Daoy (cell line): ENCODE measurements at regions not wholly inside any gene's neighbourhood (a gene's known extent, or its start where the extent isn't known, plus 50 kb on each side); places are given as distances from the start of the nearest gene placed in this dataset.

Source experiments
- DNase-seq: peaks from one replicate; pipeline ENCODE4 v3.0.0-alpha.2; 2015; ENCODE audit warnings: low read depth

GRCh38 chr3:59580996-59581395 lies 531.2 kb upstream of the CFAP20DC start:
- no peak for DNase-seq

- no peak for DNase-seq
These were observed 530.7 kb upstream of the CFAP20DC start for GRCh38 chr3:59580499-59580898.

GRCh38 chr3:59578129-59578528 lies 528.3 kb upstream of the CFAP20DC start:
- no peak for DNase-seq

DNA sequence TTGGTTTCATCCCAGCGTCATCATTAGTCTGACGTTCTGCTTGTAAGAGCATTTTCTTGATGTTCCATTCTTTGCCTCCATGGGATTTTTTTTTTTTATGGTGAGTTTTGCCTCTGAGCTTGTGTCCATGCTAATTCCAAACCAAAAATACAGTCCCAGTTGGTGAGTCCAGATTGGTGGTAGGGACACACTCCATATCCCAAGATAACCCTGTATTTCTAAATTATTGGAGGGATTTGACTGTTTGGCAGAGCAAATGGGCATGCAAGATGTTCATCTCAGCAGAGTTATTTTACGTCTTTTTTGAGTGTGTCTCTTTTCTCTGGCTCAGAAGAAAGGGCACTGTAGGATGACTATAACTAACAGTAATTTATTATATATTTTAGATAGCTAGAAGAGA lies 526.8 kb upstream of the CFAP20DC start:
- no peak for DNase-seq

DNA sequence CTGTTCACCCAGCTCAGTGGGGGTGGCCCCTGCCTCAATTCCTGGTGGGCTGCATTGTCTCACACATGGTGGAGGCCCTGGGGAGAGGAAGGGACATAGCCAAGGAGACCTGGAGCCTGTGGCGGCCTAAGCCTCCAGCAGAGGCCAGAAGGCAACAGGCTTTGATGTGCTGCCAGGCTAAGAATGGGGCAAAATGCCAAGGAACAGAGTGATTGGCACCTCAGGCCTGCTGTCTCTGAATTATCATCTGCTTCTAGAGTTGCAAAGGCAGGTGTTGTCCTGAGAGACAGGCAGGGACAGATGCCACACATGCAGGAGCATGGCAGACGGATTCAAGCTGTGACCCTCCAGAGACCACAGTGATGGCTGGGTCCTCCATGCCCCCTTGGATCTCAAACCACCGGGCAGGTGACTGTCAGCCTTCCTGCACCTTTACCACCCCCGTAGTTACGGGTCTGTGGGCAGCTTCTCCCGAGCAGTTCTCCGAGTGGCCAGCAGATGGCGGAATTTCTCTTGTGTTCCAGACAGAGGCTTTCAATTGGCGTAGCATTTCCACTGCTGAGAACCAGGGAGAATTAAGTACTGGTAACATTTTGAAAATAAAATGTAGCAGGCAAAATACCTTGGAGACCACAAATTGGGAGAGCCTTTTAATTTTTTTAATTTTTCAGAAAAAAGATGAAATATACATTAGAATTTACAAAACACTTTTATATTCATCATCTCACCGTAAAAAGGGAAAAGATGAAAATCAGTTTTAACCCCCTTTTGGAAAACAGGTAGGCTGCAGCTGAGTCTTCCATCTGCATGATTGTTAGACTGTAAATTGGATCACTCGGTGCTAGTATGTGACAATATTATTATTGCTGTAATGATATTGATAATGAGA lies 525.5 kb upstream of the CFAP20DC start:
- DNase-seq = peak; percentile 44

- no peak for DNase-seq
These were observed 524.1 kb upstream of the CFAP20DC start for GRCh38 chr3:59573911-59574310.

GRCh38 chr3:59572106-59572505 lies 522.3 kb upstream of the CFAP20DC start:
- no peak for DNase-seq

- DNase-seq = no peak
These were observed 521.0 kb upstream of the CFAP20DC start for GRCh38 chr3:59570806-59571205.

- DNase-seq = no peak
These were observed 517.8 kb upstream of the CFAP20DC start for GRCh38 chr3:59567661-59568060.

DNA sequence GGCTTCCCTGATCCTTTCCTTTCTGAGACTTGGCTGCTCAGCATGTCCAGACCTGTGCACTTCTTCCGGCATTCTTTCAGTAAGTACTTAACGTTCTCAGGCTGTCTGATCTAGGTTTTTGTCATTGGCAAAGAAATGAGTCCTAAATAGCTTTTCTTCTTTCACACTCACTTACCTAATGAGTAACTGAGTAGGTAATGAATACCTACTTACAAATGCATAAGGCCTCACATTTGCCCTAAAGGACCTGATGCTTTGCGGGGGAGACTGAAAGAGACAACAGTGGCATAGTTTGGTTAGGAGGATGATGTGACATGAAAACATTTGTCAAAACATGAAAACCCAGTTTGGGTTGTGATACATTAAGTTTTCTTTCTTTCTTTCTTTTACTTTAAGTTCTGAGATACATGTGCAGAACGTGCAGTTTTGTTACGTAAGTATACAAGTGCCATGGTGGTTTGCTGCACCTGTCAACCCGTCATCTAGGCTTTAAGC lies 516.7 kb upstream of the CFAP20DC start:
- DNase-seq = no peak

DNA sequence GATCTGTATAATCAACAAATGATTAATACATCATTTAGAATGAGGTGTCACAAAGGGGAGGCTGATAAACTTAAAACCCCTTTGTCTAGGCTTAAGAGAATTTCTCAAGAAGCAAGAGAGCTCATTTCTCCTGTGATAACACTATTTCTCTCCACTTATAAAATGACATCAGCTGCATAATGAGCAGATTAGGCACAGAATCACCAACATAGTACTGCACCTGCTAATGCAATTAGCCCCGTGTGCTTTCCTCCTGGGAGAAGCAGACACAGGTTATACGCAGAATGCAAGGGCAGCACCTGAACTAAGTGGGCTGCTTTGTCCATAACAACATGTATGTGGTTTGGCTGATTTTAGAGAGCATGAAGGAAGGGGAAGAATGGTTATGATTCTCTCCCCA lies 515.3 kb upstream of the CFAP20DC start:
- no peak for DNase-seq

- no peak for DNase-seq
These were observed 514.1 kb upstream of the CFAP20DC start for GRCh38 chr3:59563966-59564365.

- peak; percentile 9 for DNase-seq
These were observed 513.3 kb upstream of the CFAP20DC start for GRCh38 chr3:59563072-59563605.

DNA sequence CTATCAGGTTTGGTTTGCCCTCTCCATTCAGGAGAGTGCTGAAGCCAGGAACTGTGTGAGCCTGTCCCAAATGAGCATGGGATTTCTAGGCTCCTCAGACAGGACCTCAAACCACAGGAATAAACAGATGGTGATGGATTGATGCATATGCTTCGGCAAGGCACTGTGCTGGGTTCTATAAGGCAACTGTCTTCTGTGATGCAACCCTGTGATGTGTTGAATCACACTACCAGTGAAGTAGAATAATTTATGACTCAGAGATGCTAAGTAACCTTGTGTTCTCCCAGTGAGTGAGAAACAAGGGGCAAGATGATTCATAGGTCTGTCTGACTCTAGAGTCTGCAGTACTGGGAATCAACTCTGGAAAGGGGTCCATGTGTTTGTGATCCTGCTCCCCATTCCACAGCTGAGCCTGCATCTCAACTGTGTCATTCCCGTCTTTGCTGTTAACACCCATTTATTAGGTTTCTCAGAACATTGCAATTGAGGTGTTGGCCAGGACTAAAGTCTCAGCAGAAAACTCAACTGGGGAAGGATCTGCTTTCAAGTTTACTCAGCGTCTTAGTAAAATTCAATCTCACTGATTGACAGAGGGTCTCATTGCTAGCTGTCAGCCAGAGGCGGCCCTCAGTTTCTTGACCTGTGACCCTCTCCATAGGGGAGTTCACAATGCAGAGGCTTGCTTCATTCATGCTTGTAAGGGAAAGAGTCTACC lies 510.1 kb upstream of the CFAP20DC start:
- DNase-seq = peak; percentile 53

DNA sequence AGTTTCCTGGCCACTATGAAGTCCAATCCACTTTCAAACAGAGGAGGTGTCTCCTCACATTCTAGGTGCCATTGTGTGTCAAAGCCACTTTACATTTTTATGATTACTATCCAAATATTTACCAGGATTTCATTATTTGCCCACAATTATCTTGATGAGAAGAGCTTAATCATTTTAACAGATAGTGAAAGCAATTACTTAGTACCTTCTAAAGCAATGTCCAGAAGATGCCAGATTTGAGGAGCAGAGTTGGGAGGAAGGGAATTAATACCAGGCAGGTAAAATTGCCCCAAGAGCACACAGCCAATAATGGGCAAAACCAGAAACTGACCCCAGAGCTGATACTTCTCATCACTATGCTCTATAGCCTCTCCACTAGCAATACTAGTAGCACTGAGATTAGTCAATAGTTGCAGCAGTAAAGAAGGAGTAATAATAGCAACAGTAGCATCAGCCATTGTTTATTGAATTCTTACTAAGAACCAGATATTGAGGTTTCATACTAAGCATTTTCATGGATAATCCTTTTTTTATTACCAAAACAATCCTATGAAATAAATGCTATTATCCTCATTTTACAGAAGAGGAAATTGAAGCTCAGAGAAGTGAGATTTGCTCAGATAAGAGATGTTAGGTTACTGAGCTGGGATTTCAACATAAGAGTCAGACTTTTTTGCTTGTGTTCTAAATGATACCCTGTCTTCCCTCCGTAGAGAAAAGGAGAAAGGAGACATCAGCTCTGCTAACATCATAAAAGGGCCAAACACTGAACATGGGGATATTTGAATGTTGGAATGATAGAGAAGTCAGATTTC lies 509.3 kb upstream of the CFAP20DC start:
- no peak for DNase-seq

- no peak for DNase-seq
These were observed 505.9 kb upstream of the CFAP20DC start for GRCh38 chr3:59555593-59556315.

DNA sequence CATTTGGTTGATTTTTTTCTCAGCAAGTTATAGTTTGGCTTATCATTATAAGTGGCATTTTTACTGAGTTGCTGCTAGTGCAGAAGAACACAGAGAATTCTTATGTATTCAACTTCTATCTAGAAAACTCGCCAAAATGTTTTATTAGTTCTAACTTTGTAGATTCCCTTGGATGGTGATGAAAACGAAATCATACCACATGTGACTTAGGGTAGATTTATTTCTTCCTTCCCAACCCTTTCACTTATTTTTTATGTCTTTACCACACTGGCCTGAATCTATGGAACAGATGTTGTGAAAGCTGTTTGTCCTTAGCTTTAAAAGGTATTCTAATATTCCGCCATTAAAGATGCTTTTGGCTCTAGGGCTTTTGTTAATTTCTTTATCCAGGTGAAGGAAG lies 503.3 kb upstream of the CFAP20DC start:
- DNase-seq = no peak

- DNase-seq = no peak
These were observed 502.0 kb upstream of the CFAP20DC start for GRCh38 chr3:59551834-59552233.

- no peak for DNase-seq
These were observed 500.1 kb upstream of the CFAP20DC start for GRCh38 chr3:59549962-59550361.

GRCh38 chr3:59547874-59548273 lies 498.0 kb upstream of the CFAP20DC start:
- no peak for DNase-seq

DNA sequence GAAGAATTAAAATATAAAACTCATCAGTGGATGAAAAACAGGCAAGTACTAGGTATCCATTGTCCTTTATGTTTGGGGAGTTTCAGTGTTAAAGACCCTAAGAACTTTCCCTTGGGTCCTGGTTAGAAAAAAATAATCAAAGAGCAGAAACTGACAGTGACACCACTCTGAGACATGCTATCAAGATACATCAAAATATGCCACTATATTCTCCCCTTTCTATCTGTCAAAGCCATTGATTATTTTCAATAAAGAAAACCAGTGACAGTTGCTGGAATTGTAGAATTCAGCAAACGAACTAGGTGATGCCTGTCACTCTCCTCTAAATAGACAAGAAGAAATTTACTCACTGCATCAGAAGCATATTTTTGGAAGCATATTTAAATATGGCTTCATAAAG lies 496.7 kb upstream of the CFAP20DC start:
- DNase-seq = no peak
